H9 (cell line): ENCODE measurements at regions not wholly inside any gene's neighbourhood (a gene's known extent, or its start where the extent isn't known, plus 50 kb on each side); places are given as distances from the start of the nearest gene placed in this dataset.

Experiments
- DNase-seq: peaks from one replicate; pipeline ENCODE4 v3.0.0-alpha.2; 2017
- H2AFZ ChIP-seq: one replicate; pipeline ENCODE4 v1.6.1; 2013; ENCODE audit warnings: mild to moderate bottlenecking, low read length, control low read depth, moderate library complexity
- H2AK5ac ChIP-seq: 2 replicates; pipeline ENCODE4 v1.6.1; 2013; ENCODE audit warnings: low read length, control low read depth, mixed read lengths; ENCODE audit not compliant: insufficient read length
- H2BK120ac ChIP-seq: one replicate; pipeline ENCODE4 v1.6.1; 2013; ENCODE audit warnings: low read depth, mild to moderate bottlenecking, low read length, control low read depth, inconsistent platforms; ENCODE audit not compliant: poor library complexity, severe bottlenecking
- H2BK12ac ChIP-seq: 2 replicates; pipeline ENCODE4 v1.6.1; 2013; ENCODE audit warnings: low read length, control low read depth, mixed read lengths, low read depth; ENCODE audit not compliant: insufficient read length
- H2BK15ac ChIP-seq: 2 replicates; pipeline ENCODE4 v1.6.1; 2013; ENCODE audit warnings: low read depth, low read length, control low read depth
- H2BK20ac ChIP-seq: one replicate; pipeline ENCODE4 v1.6.1; 2013; ENCODE audit warnings: low read depth, mild to moderate bottlenecking, low read length, control low read depth, inconsistent platforms; ENCODE audit not compliant: poor library complexity, severe bottlenecking
- H2BK5ac ChIP-seq: 2 replicates; pipeline ENCODE4 v1.6.1; 2013; ENCODE audit warnings: low read length, control low read depth, mixed read lengths; ENCODE audit not compliant: insufficient read length
- H3K14ac ChIP-seq: 2 replicates; pipeline ENCODE4 v1.6.1; 2013; ENCODE audit warnings: low read length, control low read depth; ENCODE audit not compliant: insufficient read depth
- H3K18ac ChIP-seq: 2 replicates; pipeline ENCODE4 v1.6.1; 2013; ENCODE audit warnings: low read depth, mild to moderate bottlenecking, mixed read lengths, low read length, control low read depth; ENCODE audit not compliant: insufficient read length
- H3K23ac ChIP-seq: 2 replicates; pipeline ENCODE4 v1.6.1; 2013; ENCODE audit warnings: low read length, control low read depth, mixed read lengths, low read depth; ENCODE audit not compliant: insufficient read length
- H3K23me2 ChIP-seq: 2 replicates; pipeline ENCODE4 v1.6.1; 2013; ENCODE audit warnings: low read depth, mild to moderate bottlenecking, mixed read lengths, low read length, control low read depth; ENCODE audit not compliant: insufficient read length, poor library complexity, severe bottlenecking
- H3K27ac ChIP-seq: 2 replicates; pipeline ENCODE4 v1.5.1; 2013; ENCODE audit warnings: low read length, control low read depth, mixed read lengths, low read depth; ENCODE audit not compliant: insufficient read length
- H3K27me3 ChIP-seq: 2 replicates; pipeline ENCODE4 v1.6.1; 2013; ENCODE audit warnings: low read length, control low read depth, inconsistent platforms; ENCODE audit not compliant: insufficient read depth
- H3K4ac ChIP-seq: 2 replicates; pipeline ENCODE4 v1.6.1; 2013; ENCODE audit warnings: low read depth, mild to moderate bottlenecking, control low read depth, inconsistent platforms, low read length, moderate library complexity
- H3K4me1 ChIP-seq: 2 replicates; pipeline ENCODE4 v1.6.1; 2013; ENCODE audit warnings: low read length, control low read depth, inconsistent platforms; ENCODE audit not compliant: insufficient read depth
- H3K4me2 ChIP-seq: 2 replicates; pipeline ENCODE4 v1.6.1; 2013; ENCODE audit warnings: low read length, control low read depth, mixed read lengths; ENCODE audit not compliant: insufficient read length, insufficient read depth
- H3K56ac ChIP-seq: 2 replicates; pipeline ENCODE4 v1.6.1; 2013; ENCODE audit warnings: low read depth, mild to moderate bottlenecking, mixed read lengths, low read length, control low read depth; ENCODE audit not compliant: insufficient read length
- H3K79me1 ChIP-seq: 2 replicates; pipeline ENCODE4 v1.6.1; 2013; ENCODE audit warnings: low read depth, mild to moderate bottlenecking, moderate library complexity, low read length, control low read depth, inconsistent platforms; ENCODE audit not compliant: insufficient read depth, poor library complexity, severe bottlenecking
- H3K79me2 ChIP-seq: 2 replicates; pipeline ENCODE4 v1.6.1; 2013; ENCODE audit warnings: low read length, control low read depth, inconsistent platforms; ENCODE audit not compliant: insufficient read depth
- H3K9ac ChIP-seq: 2 replicates; pipeline ENCODE4 v1.6.1; 2013; ENCODE audit warnings: low read length, control low read depth, mixed read lengths; ENCODE audit not compliant: insufficient read length; ENCODE audit errors: extremely low read depth
- H3K9me3 ChIP-seq: one replicate; pipeline ENCODE4 v1.6.1; 2013; ENCODE audit warnings: low read depth, low read length, inconsistent platforms; ENCODE audit not compliant: control insufficient read depth
- H3T11ph ChIP-seq: one replicate; pipeline ENCODE4 v1.6.1; 2013; ENCODE audit warnings: mild to moderate bottlenecking, low read length, control low read depth, inconsistent platforms
- H4K20me1 ChIP-seq: one replicate; pipeline ENCODE4 v1.6.1; 2013; ENCODE audit not compliant: control insufficient read depth, insufficient read length, insufficient read depth
- H4K5ac ChIP-seq: 2 replicates; pipeline ENCODE4 v1.6.1; 2013; ENCODE audit warnings: low read depth, mild to moderate bottlenecking, mixed read lengths, low read length, control low read depth; ENCODE audit not compliant: insufficient read length
- H4K8ac ChIP-seq: replicated peaks from 2 replicates; pipeline ENCODE4 v1.6.1; 2013; ENCODE audit warnings: low read length, control low read depth, mixed read lengths, low read depth; ENCODE audit not compliant: insufficient read length
- H4K91ac ChIP-seq: 2 replicates; pipeline ENCODE4 v1.6.1; 2013; ENCODE audit warnings: low read depth, mild to moderate bottlenecking, moderate library complexity, mixed read lengths, low read length, control low read depth; ENCODE audit not compliant: insufficient read length
- H3K27ac Mint-ChIP-seq, 3 experiments: 2 replicates in 2 of 3; 3 replicates in 1 of 3; pipeline ENCODE4 v1.8.0; 2020 to 2021; ENCODE audit warnings: mixed read lengths in 3 of 3, mild to moderate bottlenecking in 1 of 3, moderate library complexity in 1 of 3
- H3K27me3 Mint-ChIP-seq: 2 replicates; pipeline ENCODE4 v1.8.0; 2021; ENCODE audit warnings: low read depth, mild to moderate bottlenecking, moderate library complexity, mixed read lengths
- H3K36me3 Mint-ChIP-seq, 3 experiments: 2 replicates in 2 of 3; 3 replicates in 1 of 3; pipeline ENCODE4 v1.8.0; 2020 to 2021; ENCODE audit warnings: low read depth in 3 of 3, mixed read lengths in 3 of 3; ENCODE audit not compliant: insufficient read depth in 1 of 3
- H3K4me1 Mint-ChIP-seq, 2 experiments: 2 replicates each; pipeline ENCODE4 v1.8.0; 2020; ENCODE audit warnings: mixed read lengths in 2 of 2
- H3K4me3 Mint-ChIP-seq, 2 experiments: 2 replicates in 1 of 2; 3 replicates in 1 of 2; pipeline ENCODE4 v1.8.0; 2020 to 2021; ENCODE audit warnings: mild to moderate bottlenecking in 2 of 2, mixed read lengths in 2 of 2, moderate library complexity in 1 of 2
- H3K9me3 Mint-ChIP-seq, 2 experiments: 2 replicates in 1 of 2; 3 replicates in 1 of 2; pipeline ENCODE4 v1.8.0; 2020; ENCODE audit warnings: mild to moderate bottlenecking in 2 of 2, mixed read lengths in 2 of 2, moderate library complexity in 1 of 2
- WGBS: extraction: QIAGEN DNeasy Blood & Tissue Kit; methylation state at CpG from one replicate; pipeline ENCODE4 v1.1.7; 2013; ENCODE audit warnings: missing lambda C conversion rate, low lambda C conversion rate, mixed read lengths; ENCODE audit not compliant: insufficient read length; ENCODE audit errors: extremely low coverage; 5-methylcytosine and 5-hydroxymethylcytosine counted together
- TF ChIP-seq, protein P1 (sequence below): fragments of 200-600 bp; sonication (generic); conservative IDR thresholded peaks from 3 replicates; pipeline ENCODE4 v1.8.0; 2021; ENCODE audit warnings: antibody characterized with exemption, mild to moderate bottlenecking

DNA sequence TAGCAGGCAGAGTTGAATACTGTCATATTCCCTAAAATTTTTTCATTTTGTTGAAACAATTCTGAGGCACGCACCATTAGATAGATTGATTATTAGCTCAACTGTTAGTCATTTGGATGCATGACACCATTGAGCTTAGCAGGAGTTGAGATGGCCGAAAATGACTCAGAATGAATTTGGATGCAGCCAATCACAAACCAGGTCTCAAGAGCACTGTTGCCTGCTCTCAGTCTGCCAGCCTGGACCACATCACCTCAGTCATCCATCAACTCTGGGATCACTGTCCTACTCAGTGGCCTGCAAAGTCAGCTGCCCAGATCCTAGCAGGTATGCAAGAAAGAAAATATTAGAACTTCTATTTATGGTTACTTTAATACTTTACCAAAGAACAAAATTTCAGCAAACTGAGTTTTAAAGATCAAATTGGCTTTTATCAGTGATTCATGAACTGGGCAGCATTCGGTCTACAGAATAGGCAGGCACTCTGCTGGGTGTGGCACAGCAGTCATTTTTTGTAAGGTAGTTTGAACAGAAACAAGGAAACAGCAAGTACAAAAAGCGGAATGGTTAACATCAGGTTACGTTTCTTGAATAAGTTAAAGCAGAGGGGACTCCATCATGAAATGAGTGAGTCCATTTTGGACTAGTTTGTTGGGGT lies 152.7 kb upstream of the ARHGAP28 start:
- Histone ChIP-seq H2BK15ac (no peak overlapping the region), H4K5ac (no peak overlapping the region), H4K20me1 (no peaks in the 10 kb centered on the region), H3K14ac (no peak overlapping the region), H2BK5ac (no peak overlapping the region), H4K8ac (no peak overlapping the region), H3K18ac (no peak overlapping the region), H3K4me1 (no peaks in the 10 kb centered on the region), H4K91ac (no peak overlapping the region), H3K56ac (no peak overlapping the region), H3K79me1 (no peaks in the 10 kb centered on the region), H3K9me3 (no peaks in the 10 kb centered on the region), H3K23me2 (no peaks in the 10 kb centered on the region), H2BK120ac (no peak overlapping the region), H2BK12ac (no peak overlapping the region), H3K23ac (no peak overlapping the region), H3K27me3 (no peaks in the 10 kb centered on the region), H2AK5ac (no peak overlapping the region), H3K79me2 (no peaks in the 10 kb centered on the region), H3K4ac (no peak overlapping the region), H3K9ac (no peak overlapping the region), H2BK20ac (no peak overlapping the region), H3K27ac (no peak overlapping the region), H3T11ph (no peak overlapping the region), H2AFZ (no peak overlapping the region), H3K4me2 (no peak overlapping the region)
- TF ChIP-seq, protein P1, sequence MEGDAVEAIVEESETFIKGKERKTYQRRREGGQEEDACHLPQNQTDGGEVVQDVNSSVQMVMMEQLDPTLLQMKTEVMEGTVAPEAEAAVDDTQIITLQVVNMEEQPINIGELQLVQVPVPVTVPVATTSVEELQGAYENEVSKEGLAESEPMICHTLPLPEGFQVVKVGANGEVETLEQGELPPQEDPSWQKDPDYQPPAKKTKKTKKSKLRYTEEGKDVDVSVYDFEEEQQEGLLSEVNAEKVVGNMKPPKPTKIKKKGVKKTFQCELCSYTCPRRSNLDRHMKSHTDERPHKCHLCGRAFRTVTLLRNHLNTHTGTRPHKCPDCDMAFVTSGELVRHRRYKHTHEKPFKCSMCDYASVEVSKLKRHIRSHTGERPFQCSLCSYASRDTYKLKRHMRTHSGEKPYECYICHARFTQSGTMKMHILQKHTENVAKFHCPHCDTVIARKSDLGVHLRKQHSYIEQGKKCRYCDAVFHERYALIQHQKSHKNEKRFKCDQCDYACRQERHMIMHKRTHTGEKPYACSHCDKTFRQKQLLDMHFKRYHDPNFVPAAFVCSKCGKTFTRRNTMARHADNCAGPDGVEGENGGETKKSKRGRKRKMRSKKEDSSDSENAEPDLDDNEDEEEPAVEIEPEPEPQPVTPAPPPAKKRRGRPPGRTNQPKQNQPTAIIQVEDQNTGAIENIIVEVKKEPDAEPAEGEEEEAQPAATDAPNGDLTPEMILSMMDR: no peak
- peaks cover 3 to 4% of the 10 kb centered on the region in 2 experiments; a peak in 3 of 5 replicates for H3K9me3 Mint-ChIP-seq
- no CpG with 5 or more reads among the region's 5 CpGs for WGBS
- peaks cover 13 to 20% of the 10 kb centered on the region in 2 experiments for H3K4me1 Mint-ChIP-seq
- H3K27ac Mint-ChIP-seq: no peak overlapping the region
- DNase-seq: no peak
- peaks cover 0 to 10% (median 2%) of the 10 kb centered on the region in 3 experiments; a peak in 2 of 7 replicates for H3K36me3 Mint-ChIP-seq
- H3K27me3 Mint-ChIP-seq: no peaks in the 10 kb centered on the region; the same call in 1 of the 2 replicates
- no peak overlapping the region for H3K4me3 Mint-ChIP-seq
